GM12892 (cell line): ENCODE measurements at regions not wholly inside any gene's neighbourhood (a gene's known extent, or its start where the extent isn't known, plus 50 kb on each side); places are given as distances from the start of the nearest gene placed in this dataset.

Experiments used
- POLR2A ChIP-seq: IDR thresholded peaks from 2 replicates; pipeline ENCODE4 v1.6.1; 2011; ENCODE audit warnings: low read depth, low read length, control low read depth
- POLR2AphosphoS5 ChIP-seq: IDR thresholded peaks from 2 replicates; pipeline ENCODE4 v1.6.1; 2011; ENCODE audit warnings: low read depth, low read length, control low read depth
- TAF1 ChIP-seq: IDR thresholded peaks from 2 replicates; pipeline ENCODE4 v1.6.1; 2011; ENCODE audit warnings: low read depth, mild to moderate bottlenecking, control low read depth, low read length, borderline replicate concordance

DNA sequence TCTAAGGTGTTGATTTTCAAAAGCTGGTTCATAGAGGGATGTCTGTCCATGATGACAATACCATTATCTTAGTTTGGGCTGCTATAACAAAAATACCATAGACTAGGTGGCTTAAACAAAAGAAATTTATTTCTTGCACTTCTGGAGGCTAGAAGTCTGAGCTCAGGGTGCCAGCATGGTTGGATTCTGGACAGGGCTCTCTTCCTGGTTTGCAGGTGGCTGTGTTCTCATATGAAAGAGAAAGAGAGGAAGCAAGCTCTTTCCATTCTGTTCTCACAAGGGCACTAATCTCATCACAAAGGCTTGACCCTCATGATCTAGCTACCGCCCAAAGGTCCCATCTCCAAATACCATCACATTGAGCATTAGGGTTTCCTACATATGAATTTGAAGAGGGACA, 144.5 kb upstream of the SLC24A3 start:
- no peak for TF ChIP-seq TAF1
- no peak for TF ChIP-seq POLR2A
- TF ChIP-seq POLR2AphosphoS5: no peak
